GM10248 (cell line): ENCODE measurements at regions not wholly inside any gene's neighbourhood (a gene's known extent, or its start where the extent isn't known, plus 50 kb on each side); places are given as distances from the start of the nearest gene placed in this dataset.

ENCODE experiments used
- CTCF ChIA-PET: fragments of 300-600 bp; sonication (Branson Sonifier 250); formaldehyde crosslinking; extraction: SDS; loops from one replicate; lab custom pipeline; 2021; ENCODE audit warnings: antibody characterized with exemption; lab: Yijun Ruan, JAX
- POLR2A ChIA-PET: fragments of 350-650 bp; sonication (Branson Sonifier 250); formaldehyde crosslinking; extraction: SDS; loops from one replicate; lab custom pipeline; 2020; ENCODE audit warnings: antibody characterized with exemption; lab: Yijun Ruan, JAX
- DNase-seq: peaks from one replicate; pipeline ENCODE4 v3.0.0; 2012; ENCODE audit errors: extremely low spot score
- CTCF ChIP-seq: IDR thresholded peaks from 2 replicates; pipeline ENCODE4 v1.5.1; 2012; ENCODE audit warnings: mild to moderate bottlenecking, low read depth; ENCODE audit errors: extremely low read depth, missing control alignments, control extremely low read depth

- CTCF ChIA-PET, result no interaction called here
- DNase-seq, result no peak
These were observed 222.9 kb upstream of the HTR2A start for GRCh38 chr13:47119575-47120235.

GRCh38 chr13:47117268-47117667 lies 220.4 kb upstream of the HTR2A start:
- ChIA-PET POLR2A (no interaction called here), CTCF (interaction anchor here (1.2 to 1.5 kb wide), 3 partner anchors 10 to 29 kb away, joined by 3 to 4 read pairs (median 4); no protein-coding TSS in a partner anchor)
- no peak for TF ChIP-seq CTCF
- no peak for DNase-seq

More at GRCh38 chr13:47119575-47120235, 222.9 kb upstream of the HTR2A start:
- POLR2A ChIA-PET, result no interaction called here
- TF ChIP-seq CTCF, result no peak

- CTCF ChIA-PET, result no interaction called here
- no peak for TF ChIP-seq CTCF
These were observed 217.2 kb upstream of the HTR2A start for GRCh38 chr13:47114030-47114429.

GRCh38 chr13:47112903-47113299 lies 216.0 kb upstream of the HTR2A start:
- TF ChIP-seq CTCF, result no peak
- DNase-seq, result no peak
- ChIA-PET POLR2A (no interaction called here), CTCF (interaction anchor here (1.0 kb wide), 1 partner anchor 9 kb away, joined by 4 read pairs; no protein-coding TSS in a partner anchor)

More at GRCh38 chr13:47114030-47114429, 217.2 kb upstream of the HTR2A start:
- DNase-seq, result no peak
- POLR2A ChIA-PET, result no interaction called here

GRCh38 chr13:47112205-47112902 lies 215.5 kb upstream of the HTR2A start:
- TF ChIP-seq CTCF, result no peak
- CTCF ChIA-PET, result interaction anchor here (1.0 kb wide), 1 partner anchor 10 kb away, joined by 4 read pairs; no protein-coding TSS in a partner anchor
- POLR2A ChIA-PET, result no interaction called here
- DNase-seq, result no peak

GRCh38 chr13:47111499-47111898 lies 214.6 kb upstream of the HTR2A start:
- TF ChIP-seq CTCF, result no peak
- no peak for DNase-seq
- POLR2A ChIA-PET, result no interaction called here
- CTCF ChIA-PET, result no interaction called here
